Left lobe of liver (tissue), 2 donors: ENCODE measurements at regions not wholly inside any gene's neighbourhood (a gene's known extent, or its start where the extent isn't known, plus 50 kb on each side); places are given as distances from the start of the nearest gene placed in this dataset.
"Not testable (repeated sequence)": the region's sequence is repeated elsewhere in the genome, so short reads cannot be mapped to it uniquely, and the experiment has no call there.

Experiments used
- ATAC-seq: fragments of 200-7000 bp; cut with Tn5 transposase; one replicate; pipeline ENCODE4 v1.9.1; 2020; ENCODE audit warnings: mild to moderate bottlenecking, moderate library complexity
- DNase-seq: peaks from one replicate; pipeline ENCODE4 v3.0.0-alpha.2; 2020; ENCODE audit warnings: low spot score
- donor health status: DM: no; HTN: no; CAD: no; lungs with moderate emphysema.
- donor health status: DM: no; HTN: yes; CAD: no.

DNA sequence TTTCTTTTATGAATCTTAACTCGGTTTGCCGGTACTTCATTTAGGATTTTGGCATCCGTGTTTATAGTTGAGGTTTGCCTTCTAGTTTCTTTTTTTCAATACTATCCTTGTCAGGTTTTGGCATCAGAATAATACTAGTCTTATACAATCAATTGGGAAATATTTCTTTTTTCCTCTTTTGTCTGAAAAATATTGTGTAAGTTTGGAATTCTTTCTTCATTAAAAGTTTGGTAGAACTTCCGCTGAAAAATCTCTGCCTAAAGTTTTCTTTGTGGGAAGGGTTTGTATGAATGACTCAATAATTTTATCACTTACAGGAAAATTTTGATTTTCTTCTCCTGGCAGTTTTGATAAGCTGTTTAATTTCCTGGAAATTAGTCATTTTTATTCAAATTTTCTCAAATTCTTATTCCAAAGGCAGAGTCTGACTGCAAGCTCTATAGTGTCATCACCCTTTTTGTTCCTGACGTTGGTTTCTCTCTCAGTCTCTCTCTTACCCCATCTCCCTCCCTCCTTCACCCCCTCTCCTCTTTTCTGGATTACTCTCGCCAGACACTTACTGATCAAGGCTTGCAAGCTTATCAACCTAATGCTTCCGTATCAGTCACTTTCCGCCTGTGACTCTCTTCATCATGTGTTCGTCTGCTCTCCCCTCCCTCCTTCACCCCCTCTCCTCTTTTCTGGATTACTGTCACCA, 555.7 kb downstream of the TBC1D22A start:
- ATAC-seq, result no peak
- no peak for DNase-seq

DNA sequence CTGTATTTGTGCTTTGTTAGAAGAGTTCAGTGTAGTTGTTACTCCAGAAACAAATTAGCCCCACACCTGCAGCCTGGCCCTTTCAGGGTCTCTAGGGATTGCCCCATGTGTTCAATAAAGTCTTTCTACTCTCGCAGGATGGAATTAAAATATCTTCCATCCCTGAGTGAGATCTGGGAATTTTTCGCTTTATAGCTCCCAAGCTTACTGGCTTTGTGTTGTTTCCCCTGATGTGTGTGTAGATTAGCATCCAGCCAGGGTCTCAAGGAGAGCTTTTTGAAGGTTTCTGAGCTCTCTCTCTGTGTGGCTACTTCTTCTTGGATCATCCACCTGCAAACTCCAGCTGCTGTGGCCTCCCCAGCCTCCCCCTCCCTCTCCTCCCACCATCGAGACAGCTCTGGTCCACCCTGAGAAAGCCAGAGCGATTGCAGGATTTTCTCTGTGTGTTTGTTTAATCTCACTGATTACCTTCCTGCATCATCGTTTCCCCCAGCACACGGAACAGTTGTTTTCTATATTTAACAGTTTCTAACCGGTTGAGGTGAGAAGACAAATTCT, 553.5 kb downstream of the TBC1D22A start:
- ATAC-seq (no peak), DNase-seq (no peak)

DNA sequence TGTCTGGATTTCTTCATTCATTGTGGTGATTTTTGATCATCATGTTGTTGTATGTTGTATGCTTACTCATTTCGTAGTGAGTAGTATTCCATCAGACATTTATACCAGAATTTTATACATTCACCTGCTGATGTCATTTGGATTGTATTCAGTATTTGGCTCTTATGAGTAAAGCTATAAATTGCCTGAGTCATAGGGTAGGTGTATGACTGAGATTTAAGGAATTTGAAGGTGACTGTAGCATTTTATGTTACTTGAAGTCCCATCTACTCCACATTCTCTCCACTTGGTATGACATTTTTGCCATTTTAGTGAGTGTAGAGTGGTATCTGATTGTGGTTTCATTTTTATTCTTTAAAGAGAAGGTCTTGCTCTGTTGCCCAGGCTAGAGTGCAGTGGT, 548.2 kb downstream of the TBC1D22A start:
- no peak for ATAC-seq
- DNase-seq, result no peak

DNA sequence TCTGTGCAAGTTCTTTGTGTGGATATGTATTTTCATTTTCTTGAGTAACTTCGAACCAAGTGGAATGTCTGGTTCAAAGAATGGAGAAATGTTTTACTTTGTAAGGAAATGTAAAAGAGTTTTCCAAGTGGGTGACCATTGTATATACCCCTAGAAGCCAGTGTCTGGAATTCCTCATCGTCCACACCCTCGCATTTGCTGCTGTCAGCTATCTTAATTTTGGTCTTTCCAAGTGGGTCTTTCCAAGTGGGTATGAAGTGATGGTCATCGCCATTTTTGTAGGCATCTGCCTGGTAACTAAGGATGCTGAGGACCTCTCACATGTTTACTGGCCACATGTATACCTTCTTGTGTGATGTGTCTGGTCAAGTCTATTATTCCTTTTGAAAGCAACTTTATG, 547.5 kb downstream of the TBC1D22A start:
- DNase-seq, result no peak
- ATAC-seq, result no peak

DNA sequence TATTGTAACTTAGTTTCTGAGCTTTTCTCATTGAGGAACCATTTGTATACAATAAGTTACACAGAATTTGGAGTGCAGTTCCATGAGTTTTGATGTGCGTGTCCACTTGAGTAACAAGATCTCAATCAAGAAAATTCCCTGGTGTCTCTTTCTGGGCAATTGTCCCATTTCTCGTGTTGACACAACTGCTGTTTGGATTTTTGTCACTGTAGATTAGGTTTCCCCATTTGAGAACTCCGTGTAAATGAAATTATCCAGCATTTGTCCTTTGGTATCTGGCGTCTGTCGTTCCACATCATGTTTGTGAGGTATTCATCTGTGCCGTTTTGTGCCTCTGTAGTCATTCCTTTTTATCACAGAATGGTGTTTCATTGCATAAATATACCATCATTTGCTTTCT, 547.0 kb downstream of the TBC1D22A start:
- ATAC-seq (no peak), DNase-seq (no peak)

DNA sequence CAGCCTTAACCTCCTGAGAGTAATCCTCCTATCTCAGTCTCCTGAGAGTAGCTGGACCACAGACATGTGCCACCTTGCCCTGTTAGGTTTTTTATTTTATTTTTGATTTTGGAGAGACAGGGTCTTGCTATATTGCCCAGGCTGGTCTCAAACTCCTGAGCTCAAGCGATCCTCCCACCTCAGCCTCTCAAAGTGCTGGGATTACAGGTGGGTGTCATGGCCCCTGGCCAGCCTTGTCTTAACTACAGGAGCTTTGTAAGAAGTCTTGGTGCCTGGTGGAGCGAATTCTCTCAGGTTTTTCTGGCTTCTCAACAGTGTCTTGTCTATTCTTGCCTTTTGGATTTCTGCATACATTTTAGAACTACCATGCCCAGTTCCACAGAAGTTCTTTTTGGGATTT, 546.4 kb downstream of the TBC1D22A start:
- DNase-seq (no peak), ATAC-seq (no peak)

DNA sequence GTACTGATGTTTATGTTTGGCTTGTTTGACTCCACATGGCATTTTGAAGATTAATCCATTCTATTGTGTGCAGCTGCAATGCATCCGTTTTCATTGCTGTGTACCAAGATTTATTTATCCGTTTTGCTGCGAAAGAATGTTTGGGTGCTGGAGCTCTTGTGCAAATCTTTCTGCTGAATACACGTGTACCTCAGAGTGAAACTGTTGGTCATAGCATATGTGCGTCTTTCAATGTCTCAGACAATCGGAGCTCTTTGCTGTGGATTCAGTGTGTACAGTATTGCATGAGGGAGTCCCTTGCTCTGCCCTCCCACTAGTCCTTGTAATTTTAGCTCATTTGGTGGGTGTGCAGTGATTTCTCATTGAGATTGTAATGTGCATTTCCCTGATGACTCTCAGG, 545.4 kb downstream of the TBC1D22A start:
- DNase-seq (no peak), ATAC-seq (no peak)

DNA sequence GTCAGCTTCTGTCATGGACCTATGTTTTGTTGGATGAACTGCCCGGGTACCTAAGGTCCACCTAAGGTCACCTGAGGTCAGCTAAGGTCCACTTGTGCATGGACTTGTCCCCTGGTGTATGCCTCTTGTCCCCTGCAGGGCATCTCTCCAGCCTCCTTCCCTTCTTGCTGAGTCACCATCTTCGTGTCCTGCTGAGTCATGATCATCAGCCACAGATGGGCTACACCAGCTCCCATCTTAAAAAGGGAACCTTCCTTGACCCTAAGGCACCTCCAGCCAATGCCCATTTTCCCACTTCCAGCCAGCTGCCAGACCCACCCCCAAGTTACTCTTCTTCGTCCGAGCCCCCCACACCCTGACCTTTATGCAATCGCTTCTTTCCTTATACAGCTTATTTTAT, 544.9 kb downstream of the TBC1D22A start:
- no peak for DNase-seq
- no peak for ATAC-seq

DNA sequence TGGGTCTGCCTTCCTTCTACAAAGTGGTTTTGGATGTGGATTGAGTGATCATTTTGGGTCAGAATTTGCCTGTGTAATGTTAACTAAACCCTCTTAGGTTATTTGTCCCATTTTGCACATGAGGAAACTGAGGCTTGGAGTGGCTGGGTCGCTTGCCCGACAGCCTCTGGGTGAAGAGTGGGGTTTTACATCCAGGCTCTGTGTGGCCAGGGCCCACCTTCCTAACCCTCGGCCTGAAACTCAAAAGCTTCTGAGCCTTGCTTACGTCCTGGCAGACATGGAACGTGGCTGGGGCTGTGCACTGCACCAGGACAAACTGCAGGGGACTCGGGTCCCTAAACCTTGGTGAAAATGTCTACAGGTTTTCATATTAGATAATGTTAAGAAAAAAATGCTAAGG, 542.4 kb downstream of the TBC1D22A start:
- ATAC-seq, result no peak
- DNase-seq, result no peak

DNA sequence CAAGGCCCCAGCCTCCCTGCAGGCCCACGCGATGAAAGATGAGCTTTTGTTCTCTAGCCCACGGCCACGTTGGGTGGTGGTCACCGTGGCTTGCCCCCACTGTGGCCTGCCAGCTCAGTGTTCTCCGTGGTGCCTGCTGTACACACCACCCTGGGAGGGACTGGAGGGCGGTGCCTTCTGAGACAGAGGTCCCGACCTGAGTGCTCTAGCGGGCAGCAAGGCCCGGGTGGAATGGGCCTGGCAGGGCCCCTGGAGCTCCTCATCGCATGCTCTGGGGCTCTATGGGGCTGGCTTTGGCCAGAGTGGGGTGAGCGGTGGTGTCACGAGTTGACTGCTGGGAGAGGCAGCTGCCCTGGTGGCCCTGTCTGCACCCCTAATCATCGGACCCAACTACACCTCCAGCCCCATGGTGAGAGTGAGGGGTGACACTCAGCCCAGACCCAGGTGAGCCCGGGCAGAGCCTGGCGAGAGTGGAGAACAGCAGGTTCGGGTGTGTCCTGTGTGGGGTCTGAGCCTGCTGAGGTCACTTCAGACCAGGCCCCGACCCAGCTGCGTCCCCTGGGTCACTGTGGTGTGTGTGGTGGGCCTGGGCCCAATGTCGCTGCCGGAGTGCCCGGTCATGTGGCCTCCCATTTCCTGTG, 541.9 kb downstream of the TBC1D22A start:
- ATAC-seq (no peak), DNase-seq (no peak)

DNA sequence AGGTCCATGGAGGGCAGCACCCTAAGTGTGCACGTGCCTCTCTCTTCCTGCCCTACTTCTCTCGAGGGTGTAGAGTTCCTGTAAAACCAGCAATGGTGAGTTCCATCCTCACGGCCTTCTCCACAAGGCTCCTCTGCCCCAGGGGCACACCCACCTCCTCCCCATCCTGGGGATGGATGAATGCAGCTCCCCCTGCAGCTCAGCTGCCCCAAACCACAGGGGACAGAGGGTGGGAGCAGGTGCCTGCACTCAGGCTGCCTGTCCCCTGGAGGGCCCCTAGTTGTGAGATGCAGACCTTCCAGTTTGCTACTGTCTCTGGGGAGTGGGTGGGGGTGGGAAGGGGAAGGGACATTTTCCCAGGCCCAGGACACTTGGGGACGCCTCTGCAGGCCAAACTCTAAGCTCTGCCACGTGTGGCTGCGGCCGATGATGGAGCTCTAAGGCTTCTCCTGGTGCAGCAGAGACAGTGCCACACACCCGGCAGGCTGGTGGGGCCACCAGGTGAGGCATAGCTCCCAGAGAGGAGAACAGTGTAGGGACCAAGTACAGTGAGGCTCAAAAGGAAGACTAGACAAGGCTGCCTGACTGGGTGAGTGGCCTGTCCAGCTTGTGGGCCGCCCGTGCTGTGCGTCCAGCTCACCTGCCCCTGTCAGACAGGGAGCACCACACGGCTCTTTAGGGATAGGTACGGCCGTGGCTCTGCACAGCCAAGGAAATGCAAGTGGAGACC, 540.9 kb downstream of the TBC1D22A start:
- DNase-seq (no peak), ATAC-seq (no peak)

DNA sequence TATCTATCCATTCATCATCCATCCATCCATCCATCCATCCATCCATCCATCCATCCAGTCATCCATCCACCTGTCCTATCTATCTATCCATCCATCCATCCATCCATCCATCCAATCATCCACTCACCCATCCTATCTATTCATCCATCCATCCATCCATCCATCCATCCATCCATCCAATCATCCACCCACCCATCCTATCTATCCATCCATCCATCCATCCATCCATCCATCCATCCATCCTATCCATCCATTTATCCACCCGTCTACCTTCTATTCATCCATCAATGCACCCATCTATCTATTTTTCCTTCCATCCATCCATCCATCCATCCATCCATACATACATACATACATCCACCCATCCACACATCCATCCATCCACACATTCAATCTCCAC, 540.1 kb downstream of the TBC1D22A start:
- DNase-seq, ATAC-seq: not testable (repeated sequence)

DNA sequence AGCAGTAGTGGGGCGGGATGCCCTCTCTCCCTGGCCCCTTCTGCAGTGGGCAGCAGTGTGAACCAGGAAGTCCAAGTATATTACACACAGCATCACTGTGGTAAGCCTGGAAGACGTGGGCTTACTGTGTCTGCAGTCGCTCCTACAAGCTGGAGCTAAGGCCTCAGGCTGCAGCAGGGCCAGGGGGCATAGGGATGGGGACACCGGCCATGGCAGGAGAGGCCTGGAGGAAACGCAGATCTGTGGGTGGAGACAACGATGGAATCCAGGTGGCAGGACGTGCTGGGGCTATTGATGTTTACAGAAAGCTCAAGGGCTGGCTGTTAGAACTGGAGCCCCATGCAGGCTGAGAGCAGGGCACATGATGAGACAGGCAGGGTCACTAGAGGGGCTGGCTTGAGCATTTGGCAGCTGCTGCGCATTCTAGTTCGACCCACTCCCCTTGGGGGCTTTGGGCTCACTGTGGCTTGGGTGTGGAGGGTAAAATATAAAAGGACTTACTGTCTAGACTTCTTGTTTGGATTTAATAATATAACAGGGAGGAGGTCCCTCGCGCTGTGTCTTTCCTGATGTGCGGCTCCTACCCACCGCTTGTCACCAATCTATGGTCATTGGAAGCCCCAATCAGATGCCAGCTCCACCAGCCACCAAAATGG, 539.5 kb downstream of the TBC1D22A start:
- ATAC-seq (no peak), DNase-seq (no peak)

DNA sequence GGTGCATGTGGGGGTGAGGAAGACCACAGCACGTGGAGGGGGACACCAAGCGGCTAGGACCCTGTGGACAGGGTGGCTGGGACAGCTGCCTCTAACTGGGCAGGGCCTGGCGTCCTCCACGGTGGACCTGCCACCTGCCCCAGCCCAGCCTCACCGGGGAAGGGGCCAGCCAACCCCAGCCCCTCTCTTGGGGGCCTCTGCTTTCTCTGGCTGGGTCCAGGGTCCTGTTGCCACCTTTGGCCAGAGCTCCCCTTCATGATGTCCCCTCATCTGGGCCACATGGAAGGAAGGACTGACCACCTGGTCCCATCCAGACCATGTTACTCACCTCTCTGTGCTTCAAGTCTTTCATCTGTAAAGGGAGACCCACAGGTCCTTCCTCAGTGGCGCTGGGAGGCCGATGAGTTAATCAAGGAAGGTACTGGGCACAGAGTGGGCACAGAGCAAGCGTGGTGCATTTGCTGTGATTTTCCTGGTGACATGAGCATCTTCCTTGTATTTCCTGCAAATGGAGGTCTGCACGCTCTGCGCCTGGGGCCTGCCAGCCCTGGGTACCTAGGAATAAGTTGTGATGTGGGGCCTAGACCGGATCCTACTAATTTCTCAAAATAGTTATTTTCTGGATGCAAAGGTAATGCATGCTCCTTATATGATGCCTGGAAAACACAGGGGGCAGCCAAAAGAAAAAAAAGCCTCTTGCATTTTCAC, 538.4 kb downstream of the TBC1D22A start:
- no peak for DNase-seq
- ATAC-seq, result no peak

DNA sequence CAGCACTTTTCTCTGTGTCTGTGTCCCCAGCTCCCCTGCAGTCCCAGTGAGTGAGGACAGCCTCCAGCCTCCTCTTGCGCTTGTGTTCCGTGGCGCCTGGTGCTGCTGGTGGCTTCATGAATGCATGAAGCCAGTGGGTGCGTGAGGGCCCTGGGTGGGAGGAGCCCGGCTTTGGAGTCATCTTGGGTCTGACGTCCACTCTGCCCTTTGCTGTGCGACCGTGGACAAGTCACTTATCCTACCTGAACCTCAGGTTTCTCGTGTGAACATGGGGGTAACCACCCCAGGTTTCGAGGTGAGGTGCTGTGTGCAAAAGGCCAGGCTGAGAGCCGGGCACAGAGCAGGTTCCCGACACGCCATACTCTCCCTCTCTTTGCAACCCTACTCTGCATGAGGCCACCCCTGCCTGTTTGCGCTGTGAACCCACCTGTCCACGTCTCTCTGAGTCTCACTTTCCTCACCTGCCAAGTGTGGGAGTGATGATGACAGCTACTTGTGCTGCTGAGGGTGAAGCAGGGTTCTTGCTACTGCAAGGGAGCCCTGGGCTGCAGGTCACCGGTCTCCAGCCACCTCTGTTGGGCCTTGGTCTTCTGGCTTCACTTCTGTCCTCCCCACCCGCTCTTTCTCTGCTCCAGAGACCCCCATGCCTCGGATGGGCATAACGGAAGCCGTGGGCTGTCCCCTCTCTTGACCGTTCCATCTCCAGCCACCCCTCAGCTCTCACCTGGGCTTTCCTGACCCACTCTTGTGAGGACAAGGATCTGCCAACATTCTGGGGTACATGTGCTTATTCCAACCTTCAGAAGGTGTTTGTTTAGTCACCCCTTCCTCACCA, 537.6 kb downstream of the TBC1D22A start:
- no peak for ATAC-seq
- DNase-seq, result no peak

DNA sequence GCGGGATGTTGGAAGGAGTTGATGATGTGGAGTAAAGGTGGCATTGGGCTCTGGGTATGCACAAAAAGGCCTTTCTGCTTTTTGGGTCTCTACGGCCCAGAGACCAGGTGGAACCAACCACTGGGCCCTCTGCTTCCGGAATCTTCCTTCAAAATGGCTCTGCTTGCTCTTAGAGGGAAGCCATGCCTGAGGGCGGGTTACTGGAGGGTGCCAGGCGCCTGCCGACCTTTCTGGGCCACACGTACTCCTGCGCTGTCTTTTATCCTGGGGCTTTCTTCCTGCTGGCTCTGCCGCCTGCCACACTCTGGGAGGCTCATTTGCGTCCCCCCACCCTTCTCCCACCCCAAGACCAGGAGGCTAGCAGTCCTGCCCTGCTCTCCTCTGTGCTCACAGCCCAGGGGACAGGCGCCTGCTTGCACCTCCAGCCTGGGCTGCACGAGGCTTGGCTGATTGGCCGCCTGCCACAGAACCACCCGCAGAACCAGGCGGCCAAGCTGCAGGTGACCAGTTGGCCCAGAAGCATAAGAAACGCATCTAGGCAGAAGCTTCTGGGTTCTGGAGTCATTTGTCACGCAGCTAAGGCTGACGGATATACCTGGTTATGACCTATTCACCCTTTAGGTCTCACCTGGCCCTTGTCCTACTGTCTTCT, 536.9 kb downstream of the TBC1D22A start:
- no peak for ATAC-seq
- DNase-seq, result no peak

DNA sequence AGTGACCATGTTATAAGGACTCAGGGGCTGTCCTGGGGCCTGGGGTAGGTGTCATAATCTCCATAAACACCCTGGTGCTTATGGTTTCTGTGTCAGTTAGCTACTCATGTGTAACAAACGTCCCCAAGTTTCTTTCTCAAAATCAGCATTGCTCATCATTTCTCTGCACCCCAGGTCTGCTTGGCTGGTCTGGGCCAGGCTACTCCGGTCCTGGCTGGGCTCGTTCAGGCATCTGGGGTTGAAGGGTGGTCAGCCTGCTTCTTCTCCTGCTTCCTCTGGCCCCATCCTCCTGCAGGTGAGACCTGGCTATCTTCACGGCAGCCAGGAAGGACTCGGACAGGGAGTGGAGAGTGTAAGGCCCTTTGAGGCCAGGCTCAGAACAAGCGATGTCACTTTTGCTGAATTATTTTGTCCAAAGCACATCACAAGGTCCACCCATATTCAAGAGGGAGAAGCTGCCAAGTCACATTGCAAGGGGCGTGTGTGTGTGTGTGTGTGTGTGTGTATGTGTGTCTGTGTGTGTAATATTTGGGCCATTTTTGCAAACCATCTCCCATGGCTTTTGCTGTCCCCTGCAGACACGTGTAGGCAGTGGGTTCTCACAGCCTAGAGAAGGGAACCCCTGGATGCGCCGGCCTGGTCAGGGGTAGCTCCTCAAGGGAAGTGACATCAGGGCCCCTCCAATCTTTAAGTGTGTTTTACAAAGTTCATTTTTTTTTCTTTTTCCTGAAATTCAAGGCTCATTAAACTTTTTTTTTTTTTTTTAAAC, 535.8 kb downstream of the TBC1D22A start:
- ATAC-seq (no peak), DNase-seq (no peak)

DNA sequence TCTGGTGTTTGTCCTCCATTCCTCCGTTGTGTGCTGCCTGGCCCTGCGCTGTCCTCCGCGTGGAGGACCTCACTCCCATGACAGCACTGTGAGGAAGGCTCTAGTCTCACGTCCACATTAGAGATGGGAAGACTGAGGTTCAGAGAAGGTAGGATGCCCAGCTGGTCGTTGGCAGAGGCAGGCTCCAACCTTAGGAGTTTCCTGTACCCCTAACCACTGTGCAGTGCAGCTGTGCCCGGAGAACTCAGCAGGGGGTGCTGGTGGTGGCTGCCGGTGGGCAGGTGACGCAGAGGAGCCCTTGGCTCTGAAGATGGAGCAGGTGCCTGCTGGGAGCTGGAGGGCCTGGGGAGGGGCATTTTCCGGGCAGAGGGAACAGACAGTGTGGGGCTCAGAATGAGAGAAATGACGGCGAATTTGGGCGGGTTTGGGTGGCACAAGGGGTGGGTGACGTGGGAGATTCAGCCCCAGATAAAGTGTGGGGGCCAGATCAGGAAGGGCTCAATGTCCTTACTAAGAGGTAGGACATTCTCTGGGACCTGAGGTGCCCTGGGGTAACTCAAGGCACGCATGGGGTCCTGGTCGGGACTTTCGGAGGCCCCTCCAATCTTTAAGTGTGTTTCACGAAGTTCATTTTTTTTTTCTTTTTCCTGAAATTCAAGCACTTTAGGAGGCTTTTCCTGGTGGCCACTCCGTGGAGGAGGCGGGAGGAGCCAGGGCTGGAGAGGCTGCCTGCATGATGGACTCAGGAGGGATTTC, 535.0 kb downstream of the TBC1D22A start:
- DNase-seq (no peak), ATAC-seq (no peak)
